Neuron (in vitro differentiated cells): ENCODE measurements at regions not wholly inside any gene's neighbourhood (a gene's known extent, or its start where the extent isn't known, plus 50 kb on each side); places are given as distances from the start of the nearest gene placed in this dataset.

Experiments used
- H2AFZ ChIP-seq: one replicate; pipeline ENCODE4 v1.6.1; 2013; ENCODE audit warnings: low read depth, mild to moderate bottlenecking, inconsistent platforms, low read length, moderate library complexity
- H3K27me3 ChIP-seq: one replicate; pipeline ENCODE4 v1.6.1; 2013; ENCODE audit warnings: low read length; ENCODE audit not compliant: insufficient read depth
- H3K36me3 ChIP-seq: one replicate; pipeline ENCODE4 v1.6.1; 2013; ENCODE audit warnings: low read length; ENCODE audit not compliant: insufficient read depth
- H3K4me1 ChIP-seq: one replicate; pipeline ENCODE4 v1.6.1; 2013; ENCODE audit warnings: low read length; ENCODE audit not compliant: insufficient read depth
- H3K4me3 ChIP-seq: 2 replicates; pipeline ENCODE4 v1.5.1; 2013; ENCODE audit warnings: mild to moderate bottlenecking, low read length, moderate library complexity
- H3K9me3 ChIP-seq: one replicate; pipeline ENCODE4 v1.6.1; 2013; ENCODE audit warnings: low read length

DNA sequence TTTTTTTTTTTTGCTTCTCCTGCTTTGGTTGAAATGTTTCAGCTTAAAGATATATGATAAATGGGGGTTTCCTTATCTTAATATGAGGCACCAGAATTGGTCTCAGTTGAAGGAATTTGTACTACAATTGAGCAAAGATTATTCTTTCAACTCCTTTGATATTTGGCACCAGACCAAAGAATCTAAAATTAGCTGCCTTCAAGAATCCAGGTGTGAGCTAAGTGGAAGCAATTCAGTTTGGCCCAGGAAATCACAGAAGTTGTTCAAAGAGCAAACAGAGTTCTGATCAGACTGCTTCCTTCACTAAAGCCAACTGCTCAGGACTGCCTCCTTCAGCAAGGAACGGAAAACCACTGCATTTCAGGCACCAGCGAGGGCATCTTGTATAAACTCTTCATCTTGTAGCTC lies 68.3 kb upstream of the BCAR3 start:
- peaks cover 7% of the 10 kb centered on the region for H3K4me1 ChIP-seq
- no peaks in the 10 kb centered on the region for H3K36me3 ChIP-seq
- no peak overlapping the region for H3K4me3 ChIP-seq
- H3K9me3 ChIP-seq = peaks cover 2% of the 10 kb centered on the region
- H3K27me3 ChIP-seq = no peaks in the 10 kb centered on the region
- H2AFZ ChIP-seq = no peak overlapping the region

- no peak overlapping the region for H2AFZ ChIP-seq
- peaks cover 2% of the 10 kb centered on the region for H3K9me3 ChIP-seq
- no peak overlapping the region for H3K4me3 ChIP-seq
- H3K27me3 ChIP-seq = no peaks in the 10 kb centered on the region
- H3K4me1 ChIP-seq = peaks cover 7% of the 10 kb centered on the region
- no peaks in the 10 kb centered on the region for H3K36me3 ChIP-seq
Observed at GRCh38 chr1:93749487-93749886, 67.8 kb upstream of the BCAR3 start.

DNA sequence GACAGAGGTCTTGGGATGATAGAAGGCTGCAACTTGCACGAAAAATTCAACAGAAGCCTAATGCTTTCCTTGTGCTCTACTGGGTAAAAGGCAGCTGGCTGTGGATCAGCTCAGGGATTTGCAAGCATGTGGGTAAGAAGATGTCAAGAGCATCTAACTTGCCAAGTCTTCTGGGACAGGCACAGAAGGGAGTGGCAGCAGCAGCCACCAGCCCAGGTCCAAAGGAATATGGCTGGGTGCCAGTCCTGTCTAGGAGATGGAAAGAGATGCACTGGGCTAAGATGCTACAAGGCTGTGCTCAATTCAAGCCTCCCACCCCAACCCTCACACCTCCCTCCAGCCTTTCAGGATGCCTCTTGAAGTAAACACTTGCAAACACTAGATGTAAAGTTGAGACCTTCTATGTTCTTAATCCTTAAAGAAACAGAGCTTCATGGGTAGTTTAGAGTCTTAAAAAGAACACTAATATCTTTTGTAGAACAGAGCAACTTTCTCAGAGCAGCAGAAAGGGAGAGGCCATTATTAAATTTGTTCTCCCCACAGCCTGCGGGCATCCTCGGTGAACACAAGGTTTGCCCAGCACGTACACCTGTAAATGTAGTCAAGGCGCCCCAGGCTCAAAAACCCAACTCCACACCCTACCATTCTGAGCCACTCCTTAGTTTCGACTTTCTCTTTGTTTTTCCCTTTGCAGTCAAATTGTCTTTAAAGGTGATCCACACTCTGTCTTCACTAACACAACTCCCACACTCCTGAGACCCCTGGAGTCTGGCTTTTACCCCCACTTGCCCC lies 64.6 kb upstream of the BCAR3 start:
- Histone ChIP-seq H3K4me3 (no peak overlapping the region), H3K9me3 (peaks cover 2% of the 10 kb centered on the region), H3K4me1 (no peaks in the 10 kb centered on the region), H3K36me3 (no peaks in the 10 kb centered on the region), H3K27me3 (no peaks in the 10 kb centered on the region), H2AFZ (no peak overlapping the region)

GRCh38 chr1:93744299-93744988 lies 62.8 kb upstream of the BCAR3 start:
- H3K27me3 ChIP-seq = no peaks in the 10 kb centered on the region
- H3K4me3 ChIP-seq = no peak overlapping the region
- no peaks in the 10 kb centered on the region for H3K36me3 ChIP-seq
- H2AFZ ChIP-seq = no peak overlapping the region
- H3K9me3 ChIP-seq = peaks cover 2% of the 10 kb centered on the region
- H3K4me1 ChIP-seq = peaks cover 12% of the 10 kb centered on the region

DNA sequence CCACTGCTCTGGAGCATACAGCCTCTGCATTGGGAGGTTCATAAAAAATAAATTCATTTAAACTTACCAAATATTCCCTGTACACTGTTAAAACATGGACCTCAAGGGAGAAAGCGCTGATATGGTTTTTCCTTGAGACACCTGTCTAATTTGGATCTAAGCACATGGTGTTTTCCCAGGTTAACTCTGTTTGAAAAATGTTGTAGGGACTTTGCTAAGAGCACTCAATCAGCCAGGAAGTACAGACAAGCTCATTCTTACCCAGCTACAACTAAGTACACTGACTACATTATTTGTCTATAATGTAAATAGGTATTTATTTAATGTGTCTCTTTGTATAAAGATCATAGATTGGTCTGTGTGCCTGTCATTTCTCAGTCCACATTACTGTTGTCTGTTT lies 61.8 kb upstream of the BCAR3 start:
- H3K9me3 ChIP-seq = peaks cover 2% of the 10 kb centered on the region
- no peak overlapping the region for H3K4me3 ChIP-seq
- peaks cover 12% of the 10 kb centered on the region for H3K4me1 ChIP-seq
- H3K27me3 ChIP-seq = no peaks in the 10 kb centered on the region
- no peaks in the 10 kb centered on the region for H3K36me3 ChIP-seq
- H2AFZ ChIP-seq = no peak overlapping the region

DNA sequence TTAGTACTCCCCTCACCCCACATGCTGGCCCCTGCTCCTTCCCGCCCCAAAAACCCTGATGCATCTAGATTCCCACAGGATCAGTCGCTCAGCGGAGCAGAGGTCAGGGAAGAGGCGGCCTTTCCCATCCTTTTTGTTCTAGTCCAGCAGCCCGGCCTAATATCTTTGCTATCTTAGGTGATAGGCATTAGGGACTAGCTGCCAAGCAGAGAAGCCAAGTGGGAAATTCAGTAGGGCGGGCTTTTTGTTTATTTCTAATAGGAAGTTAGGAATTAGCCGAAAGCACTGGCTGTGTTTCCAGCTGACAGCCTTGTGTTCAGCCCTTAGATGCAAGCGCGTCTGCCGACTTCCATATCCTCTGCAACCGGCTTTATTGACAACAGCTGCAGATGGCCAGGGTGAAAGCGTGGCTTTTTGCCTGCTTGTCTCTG lies 59.0 kb upstream of the BCAR3 start:
- Histone ChIP-seq H3K4me3 (no peak overlapping the region), H3K4me1 (peaks cover 12% of the 10 kb centered on the region), H3K27me3 (no peaks in the 10 kb centered on the region), H3K9me3 (no peaks in the 10 kb centered on the region), H3K36me3 (no peaks in the 10 kb centered on the region), H2AFZ (peak overlapping the region; percentile 41)

DNA sequence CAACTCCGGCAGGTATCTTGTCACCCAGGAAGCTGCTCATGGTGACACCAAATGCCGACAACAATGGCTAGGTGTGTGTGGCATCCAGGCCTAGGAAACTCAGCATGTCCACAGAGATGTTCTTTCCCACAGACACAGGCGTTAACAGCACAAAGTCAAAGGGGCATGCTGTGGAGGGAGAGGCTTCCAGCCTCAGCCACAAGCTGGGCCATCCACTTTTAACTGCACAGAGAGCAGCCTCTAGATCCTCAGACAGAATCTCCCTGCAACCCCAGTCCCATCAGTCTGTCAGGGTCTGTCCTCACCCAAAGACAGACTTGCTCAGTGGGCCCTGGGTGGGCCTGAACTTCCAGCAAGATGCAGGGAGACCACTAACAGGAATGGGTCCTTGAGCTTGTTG lies 58.5 kb upstream of the BCAR3 start:
- Histone ChIP-seq H3K27me3 (no peaks in the 10 kb centered on the region), H3K36me3 (no peaks in the 10 kb centered on the region), H2AFZ (peak overlapping the region; percentile 41), H3K4me1 (peaks cover 12% of the 10 kb centered on the region), H3K9me3 (no peaks in the 10 kb centered on the region), H3K4me3 (no peak overlapping the region)

DNA sequence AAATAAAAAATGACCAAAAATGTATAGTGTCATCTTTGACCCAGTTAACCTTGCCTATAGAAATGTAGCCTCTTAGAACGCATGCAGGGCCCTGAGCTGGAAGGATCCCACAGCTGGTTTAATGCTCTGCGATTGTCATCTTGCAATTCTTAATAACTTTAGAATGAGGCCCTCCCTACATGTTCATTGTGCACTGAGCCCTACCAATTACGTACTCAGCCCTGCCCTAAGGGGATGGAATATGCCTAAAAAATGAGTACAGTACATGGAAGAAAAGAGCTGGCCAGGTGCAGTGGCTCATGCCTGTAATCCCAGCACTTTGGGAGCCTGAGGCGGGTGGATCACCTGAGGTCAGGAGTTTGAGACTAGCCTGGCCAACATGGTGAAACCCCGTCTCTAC lies 57.8 kb upstream of the BCAR3 start:
- no peaks in the 10 kb centered on the region for H3K36me3 ChIP-seq
- no peak overlapping the region for H2AFZ ChIP-seq
- H3K27me3 ChIP-seq = no peaks in the 10 kb centered on the region
- no peak overlapping the region for H3K4me3 ChIP-seq
- H3K4me1 ChIP-seq = peaks cover 12% of the 10 kb centered on the region
- no peaks in the 10 kb centered on the region for H3K9me3 ChIP-seq

DNA sequence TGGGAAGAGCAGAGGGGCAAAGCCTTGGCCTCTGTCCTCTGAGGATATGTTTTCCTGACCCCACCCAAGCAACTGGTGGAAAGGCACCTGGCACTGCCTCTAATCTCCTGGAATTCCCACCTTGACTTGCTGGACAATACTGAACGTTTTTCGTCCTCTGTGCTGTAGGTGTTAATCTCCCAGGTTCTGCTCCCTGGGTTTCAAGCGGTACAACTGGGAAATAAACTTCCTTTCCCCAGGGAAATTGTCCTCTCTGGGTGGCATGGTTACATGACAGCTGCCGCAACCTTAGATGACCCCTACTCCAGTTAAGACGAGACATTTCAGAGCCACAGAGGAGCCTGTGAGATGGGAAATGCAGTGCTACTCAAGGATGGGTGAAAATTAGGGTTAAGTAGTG lies 57.3 kb upstream of the BCAR3 start:
- Histone ChIP-seq H3K9me3 (no peaks in the 10 kb centered on the region), H3K4me1 (peaks cover 12% of the 10 kb centered on the region), H2AFZ (no peak overlapping the region), H3K36me3 (no peaks in the 10 kb centered on the region), H3K4me3 (no peak overlapping the region), H3K27me3 (no peaks in the 10 kb centered on the region)

- no peaks in the 10 kb centered on the region for H3K27me3 ChIP-seq
- H3K36me3 ChIP-seq = no peaks in the 10 kb centered on the region
- H3K9me3 ChIP-seq = no peaks in the 10 kb centered on the region
- H2AFZ ChIP-seq = no peak overlapping the region
- peaks cover 15% of the 10 kb centered on the region for H3K4me1 ChIP-seq
- no peak overlapping the region for H3K4me3 ChIP-seq
Observed at GRCh38 chr1:93738075-93738622, 56.5 kb upstream of the BCAR3 start.

DNA sequence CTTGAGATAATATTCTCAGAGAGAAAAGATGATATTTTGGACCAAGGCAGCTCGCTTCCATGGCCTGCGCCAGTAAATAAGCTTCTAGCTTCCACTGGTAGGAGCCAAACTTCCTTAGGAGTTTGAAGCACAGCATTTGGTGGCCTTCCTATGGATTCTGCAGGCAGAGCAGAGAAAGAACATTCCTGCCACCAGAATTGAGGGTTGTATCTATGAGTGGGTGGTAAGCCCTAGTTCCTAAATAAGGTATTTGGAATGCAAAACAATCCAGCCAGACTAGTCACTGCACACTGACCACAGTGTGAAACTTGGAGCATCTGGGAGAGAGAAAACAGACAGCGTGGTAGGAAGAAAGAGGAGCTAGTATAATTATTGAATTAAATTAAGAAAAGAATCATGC lies 54.1 kb upstream of the BCAR3 start:
- Histone ChIP-seq H3K4me3 (no peak overlapping the region), H3K9me3 (no peaks in the 10 kb centered on the region), H3K36me3 (no peaks in the 10 kb centered on the region), H2AFZ (no peak overlapping the region), H3K4me1 (peaks cover 11% of the 10 kb centered on the region), H3K27me3 (no peaks in the 10 kb centered on the region)

DNA sequence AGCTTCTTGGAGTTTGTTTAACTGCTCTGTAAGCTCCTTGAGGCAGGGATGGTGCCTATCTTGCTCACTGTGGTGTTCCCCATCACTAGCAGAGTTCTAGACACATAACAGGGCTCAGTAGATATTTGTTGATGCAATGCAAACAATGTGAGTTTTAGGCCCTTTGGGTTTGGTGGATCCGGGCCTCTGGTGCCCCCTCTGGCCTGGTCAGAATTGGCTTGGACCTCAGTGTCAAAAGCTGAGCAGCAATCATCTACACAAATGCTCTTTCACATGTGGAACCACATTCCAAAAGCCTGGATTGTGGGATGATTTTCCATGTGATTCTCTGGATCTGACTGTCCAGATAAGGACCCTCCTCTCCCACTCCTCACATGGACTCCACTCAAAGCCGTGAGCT lies 53.4 kb upstream of the BCAR3 start:
- Histone ChIP-seq H3K27me3 (no peaks in the 10 kb centered on the region), H3K4me1 (peaks cover 4% of the 10 kb centered on the region), H3K36me3 (no peaks in the 10 kb centered on the region), H3K9me3 (no peaks in the 10 kb centered on the region), H2AFZ (no peak overlapping the region), H3K4me3 (no peak overlapping the region)

GRCh38 chr1:93733340-93733739 lies 51.7 kb upstream of the BCAR3 start:
- no peak overlapping the region for H2AFZ ChIP-seq
- H3K4me3 ChIP-seq = no peak overlapping the region
- H3K4me1 ChIP-seq = peaks cover 4% of the 10 kb centered on the region
- no peaks in the 10 kb centered on the region for H3K36me3 ChIP-seq
- H3K27me3 ChIP-seq = no peaks in the 10 kb centered on the region
- no peaks in the 10 kb centered on the region for H3K9me3 ChIP-seq
